ENCODE measurements at regions not wholly inside any gene's neighbourhood (a gene's known extent, or its start where the extent isn't known, plus 50 kb on each side); places are given as distances from the start of the nearest gene placed in this dataset.
A peak's percentile ranks its signal among the peaks of the same experiment; 100 is the strongest.

- no peak for DNase-seq
These were observed 1677.0 kb upstream of the LRRTM1 start for GRCh38 chr2:81981585-81981984.

GRCh38 chr2:81979086-81979485 lies 1674.5 kb upstream of the LRRTM1 start:
- DNase-seq = no peak

DNA sequence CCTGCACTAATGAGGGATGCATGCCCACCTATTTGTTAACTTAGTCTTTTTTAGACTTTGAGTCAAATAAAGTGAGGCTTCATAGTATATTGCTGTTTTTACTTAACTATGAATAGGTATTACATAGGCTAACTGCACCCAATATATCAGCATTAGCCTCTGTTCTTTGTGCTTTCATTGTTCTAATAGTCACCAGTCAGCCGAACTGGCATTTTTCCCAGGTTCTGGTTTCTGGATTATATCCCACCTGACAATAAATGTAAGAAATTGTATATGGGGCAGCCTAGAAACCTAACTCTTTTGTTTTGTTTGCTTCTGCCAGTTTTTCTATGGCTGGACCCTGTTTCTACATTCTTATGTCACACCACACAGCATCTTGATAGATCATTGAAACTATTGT lies 1672.4 kb upstream of the LRRTM1 start:
- no peak for DNase-seq

DNA sequence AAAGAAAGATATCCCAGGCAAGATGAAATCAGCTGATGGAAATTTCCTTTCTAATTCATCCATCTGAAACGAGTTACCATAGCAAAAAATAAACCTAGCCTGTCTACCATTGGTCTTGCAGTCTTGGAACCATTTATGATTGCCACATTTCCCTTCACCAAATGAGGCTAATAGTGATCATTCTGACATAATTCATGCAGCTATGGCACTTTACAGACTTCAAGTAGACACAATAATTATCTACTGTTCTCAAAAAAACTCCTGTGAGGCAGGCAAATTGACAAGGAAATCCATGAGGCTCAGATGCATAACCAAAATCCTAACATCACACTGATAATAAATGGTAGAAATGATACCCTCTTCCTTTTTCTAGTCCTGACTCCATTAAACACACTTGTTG lies 1669.7 kb upstream of the LRRTM1 start:
- DNase-seq = no peak

- DNase-seq = no peak
These were observed 1638.3 kb upstream of the LRRTM1 start for GRCh38 chr2:81942876-81943275.

DNA sequence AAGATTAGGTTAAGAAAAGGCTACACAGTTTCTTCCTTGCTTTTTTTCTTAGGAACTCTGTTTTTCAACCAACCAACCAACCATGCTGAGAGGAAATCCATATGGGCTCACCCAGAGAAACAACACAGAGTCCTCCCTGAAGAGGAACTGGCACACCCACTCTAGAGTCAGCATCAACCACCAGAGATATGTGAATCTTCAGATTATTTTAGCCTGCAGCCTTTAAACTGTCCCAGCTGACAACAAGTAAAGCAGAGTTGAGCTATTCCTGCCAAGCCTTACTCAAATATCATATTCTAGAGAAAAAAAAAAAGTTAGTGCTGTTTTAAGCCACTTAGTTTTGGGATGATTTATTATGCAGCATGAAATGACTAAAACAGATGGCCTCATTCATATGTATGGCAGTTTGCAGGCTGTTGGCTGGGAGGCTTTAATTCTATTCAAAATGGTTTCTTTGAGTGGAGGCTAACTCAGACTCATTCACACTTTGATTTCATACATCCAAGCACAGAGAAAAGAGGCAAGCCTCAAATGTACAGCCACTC lies 1637.7 kb upstream of the LRRTM1 start:
- no peak for DNase-seq

DNA sequence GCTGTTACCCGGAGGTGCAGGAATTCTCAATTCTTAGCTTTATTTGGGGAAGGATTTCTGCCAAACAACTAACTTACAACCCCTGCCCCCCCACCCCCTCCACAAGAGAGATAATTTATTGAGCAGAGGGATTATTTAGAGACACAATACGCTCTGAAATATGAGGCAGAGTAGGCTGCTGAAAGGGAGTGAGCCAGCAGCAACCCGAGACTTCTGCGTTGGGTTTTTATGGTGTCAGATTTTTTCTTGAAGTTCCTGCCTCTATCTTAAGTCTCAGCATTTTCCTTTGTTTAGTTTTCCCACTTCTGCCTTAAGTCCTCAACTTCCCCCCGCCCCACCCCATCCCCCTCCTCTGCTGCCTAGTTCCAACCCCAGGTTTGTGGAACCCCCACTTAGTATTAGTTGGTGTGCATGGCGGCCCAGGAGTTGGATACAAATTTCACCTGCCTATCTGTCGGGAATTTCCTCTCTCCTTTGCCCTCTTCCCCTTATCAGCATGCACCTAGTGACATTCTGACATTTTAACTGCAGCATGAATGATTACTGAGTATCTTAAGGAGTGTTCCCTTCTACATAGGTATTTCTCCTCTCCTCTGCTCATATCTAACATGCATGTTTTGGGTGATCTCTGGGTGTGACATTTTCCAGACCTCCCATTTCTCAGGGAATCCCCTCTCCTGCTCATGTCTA lies 1635.9 kb upstream of the LRRTM1 start:
- no peak for DNase-seq

GRCh38 chr2:81937944-81938343 lies 1633.4 kb upstream of the LRRTM1 start:
- no peak for DNase-seq

DNA sequence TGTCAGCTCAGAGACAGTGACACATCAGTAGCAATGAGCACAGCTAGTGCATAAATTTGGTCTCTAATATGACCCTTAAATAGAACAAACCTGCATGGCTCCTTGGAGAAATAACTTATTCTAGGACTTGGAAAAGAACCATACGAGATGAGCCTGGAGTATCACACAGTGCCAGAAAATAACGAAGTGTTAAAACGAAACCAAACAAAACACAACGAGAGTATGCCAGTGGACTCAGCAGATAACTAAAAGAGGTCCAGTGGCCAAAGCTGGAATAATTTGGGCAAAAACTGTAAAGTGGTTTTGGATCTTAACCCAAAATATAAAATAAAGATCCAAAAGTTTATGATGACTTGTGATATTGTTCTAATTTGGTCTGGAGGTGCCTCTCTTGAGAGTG lies 1599.0 kb upstream of the LRRTM1 start:
- no peak for DNase-seq

DNA sequence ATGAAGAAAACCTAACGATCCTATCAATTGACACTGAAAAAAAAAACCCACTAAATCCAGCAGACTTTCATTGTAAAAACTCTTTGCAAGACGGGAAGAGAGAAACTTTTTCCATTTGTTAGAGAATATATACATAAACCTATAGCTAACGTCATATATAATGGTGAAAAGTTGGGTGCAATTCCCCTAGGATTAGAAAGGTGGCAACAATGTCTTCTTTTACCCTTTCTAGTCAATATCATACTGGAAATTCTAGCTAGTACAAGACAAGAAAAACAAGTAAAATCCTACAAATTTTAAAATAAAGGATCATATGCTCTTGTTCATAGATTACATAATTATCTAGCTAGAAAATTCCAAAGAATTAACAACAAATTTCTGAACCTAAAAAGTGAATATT lies 1596.5 kb upstream of the LRRTM1 start:
- DNase-seq = no peak

DNA sequence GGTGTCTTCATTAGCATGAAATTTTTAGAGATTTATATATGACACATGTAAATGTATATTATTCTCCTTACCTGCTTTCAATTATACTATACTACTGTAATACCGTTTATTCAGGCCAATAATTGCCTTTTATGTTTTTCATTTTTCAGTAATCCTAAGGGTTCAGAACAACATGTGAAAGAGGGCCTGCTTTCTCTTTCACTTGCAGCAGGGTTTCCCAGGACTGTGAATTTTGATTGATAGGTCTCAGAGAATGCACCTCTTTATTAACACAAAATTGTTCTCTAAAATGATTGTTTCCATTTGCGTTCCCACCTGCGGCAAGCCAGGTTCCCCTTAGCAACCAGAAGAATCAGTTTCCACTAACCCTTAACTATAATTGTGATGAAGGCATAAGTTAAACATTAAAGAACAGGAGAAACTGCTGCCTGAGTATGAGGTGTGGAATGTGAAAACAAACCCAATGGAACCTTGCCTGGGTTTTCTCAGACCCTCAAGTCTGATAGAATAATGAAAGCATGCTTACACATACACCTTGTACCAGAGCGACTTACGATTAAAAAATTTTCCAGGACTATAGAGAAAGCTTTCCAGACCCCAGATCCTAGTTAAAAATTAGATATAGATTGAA lies 1591.2 kb upstream of the LRRTM1 start:
- no peak for DNase-seq

DNA sequence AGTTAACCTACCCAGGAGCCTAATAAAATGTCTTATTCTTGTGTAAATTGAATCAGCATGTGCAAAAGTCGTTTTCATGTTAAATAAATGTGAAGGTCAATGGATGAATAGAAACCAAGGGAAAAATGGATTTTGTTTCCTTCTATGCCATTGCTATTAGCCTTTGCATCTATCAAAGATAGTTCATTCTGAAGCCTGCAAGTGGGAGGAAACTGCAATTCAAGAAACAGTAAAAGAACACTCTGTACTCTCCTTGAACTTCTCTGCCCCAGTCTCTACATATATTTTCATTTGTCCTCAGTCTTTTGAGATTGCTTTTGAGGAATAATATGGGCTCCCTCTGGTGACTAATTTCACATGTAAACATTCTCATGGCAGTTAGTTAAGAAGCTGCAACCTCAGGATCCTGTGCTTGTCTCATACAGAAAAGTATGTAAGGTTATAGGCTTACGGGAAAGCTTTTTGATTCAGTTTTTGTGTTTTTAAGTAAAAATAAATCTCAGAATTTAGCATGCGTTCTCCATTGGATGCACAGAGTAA lies 1590.0 kb upstream of the LRRTM1 start:
- DNase-seq = no peak

DNA sequence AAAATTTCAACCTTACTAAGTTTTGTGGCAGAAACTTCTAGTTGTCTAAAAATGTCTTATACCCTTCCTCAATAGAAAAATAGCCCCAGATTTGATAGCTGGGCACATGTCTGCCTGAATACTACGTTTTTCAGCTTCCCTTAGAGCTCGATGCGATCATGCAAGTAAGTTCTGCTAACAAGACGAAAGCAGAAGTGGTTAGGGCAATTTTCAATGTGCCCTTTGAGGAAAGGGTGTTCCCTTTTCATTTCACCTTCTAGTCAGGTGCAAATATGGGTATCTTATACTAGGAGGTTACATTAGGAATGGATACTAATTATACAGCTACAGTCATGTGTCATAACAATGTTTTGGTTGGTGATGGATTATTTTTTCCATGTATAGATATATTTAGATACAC lies 1572.1 kb upstream of the LRRTM1 start:
- DNase-seq = no peak

DNA sequence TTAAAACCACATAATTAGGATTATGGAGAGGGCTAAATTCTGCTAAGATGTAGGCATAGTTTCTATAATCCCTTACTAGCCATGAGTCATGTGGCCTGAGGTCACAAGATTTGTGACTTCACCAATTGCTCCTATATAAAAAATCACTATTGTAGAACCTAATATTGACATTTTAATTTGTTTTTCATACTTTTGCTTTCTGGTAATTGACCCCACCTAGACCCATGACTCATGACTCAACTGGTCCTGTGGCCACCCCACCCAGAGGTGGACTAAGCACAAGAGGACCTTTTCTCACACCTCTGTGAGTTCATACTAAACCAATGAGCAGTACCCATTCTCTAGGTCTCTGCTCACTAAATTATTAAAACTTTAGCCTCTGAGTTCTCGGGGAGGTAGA lies 1567.5 kb upstream of the LRRTM1 start:
- peak; percentile 32 for DNase-seq

- DNase-seq = no peak
These were observed 1565.6 kb upstream of the LRRTM1 start for GRCh38 chr2:81870119-81870518.

GRCh38 chr2:81858998-81859397 lies 1554.4 kb upstream of the LRRTM1 start:
- DNase-seq = no peak

DNA sequence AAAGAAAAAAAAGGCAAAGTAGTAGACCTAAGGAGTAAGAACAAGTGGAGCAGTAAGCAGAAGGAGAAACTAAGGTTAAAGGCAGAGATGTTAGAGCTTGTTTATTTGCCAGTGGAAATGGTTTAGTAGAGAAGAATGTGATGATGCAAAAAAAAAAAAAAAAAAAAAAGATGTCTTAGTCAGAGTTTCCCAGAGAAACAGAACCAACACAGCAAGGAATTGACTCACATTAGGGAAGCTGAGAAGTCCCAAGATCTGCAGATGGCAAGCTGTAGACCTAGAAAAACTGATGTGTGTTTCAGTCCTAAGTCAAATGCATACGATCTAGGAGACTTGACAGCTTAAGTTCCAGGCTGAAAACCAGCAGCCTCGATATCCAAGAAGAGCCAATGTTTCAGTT lies 1548.8 kb upstream of the LRRTM1 start:
- DNase-seq = no peak

DNA sequence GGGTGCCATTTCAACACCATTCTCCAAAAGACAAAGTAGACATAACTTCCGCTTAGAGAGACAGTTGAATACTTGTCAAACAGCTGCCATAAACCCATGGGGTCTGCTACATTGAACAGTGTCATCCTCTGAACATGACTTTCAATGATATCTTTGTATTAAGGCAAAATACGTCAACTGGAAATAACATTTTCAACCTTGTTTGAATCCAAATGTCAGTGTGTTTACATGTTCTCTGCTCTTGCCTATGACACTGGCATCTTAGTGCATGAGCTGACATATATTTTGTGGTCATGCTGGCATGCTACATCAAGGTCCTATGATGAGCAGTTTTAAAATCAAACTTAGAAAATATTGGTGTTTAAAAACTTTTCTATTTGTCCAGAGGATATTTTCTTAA lies 1548.1 kb upstream of the LRRTM1 start:
- no peak for DNase-seq

DNA sequence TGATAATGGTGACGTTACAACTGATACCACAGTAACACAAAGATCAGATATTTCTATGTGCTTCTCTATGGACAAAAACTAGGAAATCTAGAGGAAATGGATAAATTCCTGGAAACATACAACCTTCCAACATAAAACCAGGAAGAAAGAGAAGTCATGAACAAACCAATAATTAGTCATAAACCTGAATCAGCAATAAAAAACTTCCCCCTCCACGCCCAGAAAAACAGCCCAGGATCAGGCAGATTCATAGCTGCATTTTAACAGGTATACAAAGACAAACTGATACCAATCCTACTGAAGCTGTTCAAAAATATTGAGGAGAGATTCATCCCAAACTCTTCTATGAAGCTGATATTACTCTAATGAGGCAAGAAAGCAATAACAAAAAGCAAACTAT lies 1535.2 kb upstream of the LRRTM1 start:
- DNase-seq = no peak

DNA sequence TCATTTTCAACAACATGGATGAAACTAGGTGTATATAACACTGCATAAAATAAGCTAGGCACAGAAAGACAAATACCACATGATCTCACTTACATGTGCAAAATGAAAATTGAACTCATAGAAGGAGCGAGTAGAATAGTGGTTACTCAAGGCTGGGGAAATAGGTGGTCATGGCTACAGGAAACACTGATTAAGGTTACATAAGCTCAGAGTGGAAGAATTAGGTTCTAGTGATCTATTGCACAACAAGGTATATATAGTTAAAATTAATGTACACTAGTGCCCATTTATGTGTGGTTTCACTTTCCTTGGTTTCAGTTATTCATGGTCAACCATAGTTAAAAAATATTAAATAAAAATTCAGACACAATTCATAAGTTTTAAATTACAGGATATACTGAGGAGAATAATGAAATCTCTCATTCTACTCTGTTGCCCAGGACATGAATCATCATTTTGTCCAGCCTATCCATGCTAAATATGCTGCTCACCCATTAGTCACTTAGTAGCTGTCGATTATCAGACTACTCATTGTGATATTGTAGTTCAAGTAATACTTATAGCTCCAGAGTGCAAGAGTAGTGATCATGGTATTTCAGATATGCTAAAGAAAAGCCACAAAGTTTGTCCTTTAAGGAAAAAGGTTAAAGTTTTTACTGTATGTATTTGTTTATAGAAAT lies 1530.9 kb upstream of the LRRTM1 start:
- no peak for DNase-seq

GRCh38 chr2:81786811-81787210 lies 1482.3 kb upstream of the LRRTM1 start:
- no peak for DNase-seq

GRCh38 chr2:81767187-81767912 lies 1462.8 kb upstream of the LRRTM1 start:
- DNase-seq = no peak

DNA sequence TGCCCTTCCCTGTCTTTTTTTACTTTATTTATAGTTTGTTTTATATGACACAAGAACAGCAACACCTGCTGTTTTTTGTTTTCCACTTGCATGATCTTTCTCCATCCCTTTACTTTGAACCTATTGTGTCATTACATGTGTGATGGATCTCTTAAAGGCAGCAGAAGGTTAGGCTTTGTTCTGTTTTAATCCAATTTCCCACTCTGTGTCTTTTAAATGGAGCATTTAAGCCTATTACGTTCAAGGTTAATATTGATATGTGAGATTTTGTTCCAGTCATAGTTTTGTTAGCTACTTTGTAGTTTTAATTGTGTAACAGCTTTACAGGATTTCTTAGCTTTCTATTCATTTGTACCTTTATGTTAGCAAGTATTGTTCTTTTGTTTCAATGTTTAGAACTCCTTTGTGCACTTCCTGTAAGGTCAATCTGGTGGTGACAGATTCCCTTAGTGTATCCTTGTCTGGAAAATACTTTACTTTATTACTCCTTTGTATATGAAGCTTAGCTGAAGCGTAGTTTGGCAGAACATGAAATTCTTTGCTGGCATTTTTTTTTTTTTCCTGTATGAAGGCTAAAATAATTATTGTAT lies 1443.0 kb upstream of the LRRTM1 start:
- DNase-seq = no peak
